ENCODE measurements at regions not wholly inside any gene's neighbourhood (a gene's known extent, or its start where the extent isn't known, plus 50 kb on each side); places are given as distances from the start of the nearest gene placed in this dataset.
"Not testable (repeated sequence)": the region's sequence is repeated elsewhere in the genome, so short reads cannot be mapped to it uniquely, and the experiment has no call there.

GRCh38 chr2:128510701-128511397 is 192.2 kb upstream of the HS6ST1 start:
- DNase-seq (ENCODE audit: low read depth) = peak; percentile 3

DNA sequence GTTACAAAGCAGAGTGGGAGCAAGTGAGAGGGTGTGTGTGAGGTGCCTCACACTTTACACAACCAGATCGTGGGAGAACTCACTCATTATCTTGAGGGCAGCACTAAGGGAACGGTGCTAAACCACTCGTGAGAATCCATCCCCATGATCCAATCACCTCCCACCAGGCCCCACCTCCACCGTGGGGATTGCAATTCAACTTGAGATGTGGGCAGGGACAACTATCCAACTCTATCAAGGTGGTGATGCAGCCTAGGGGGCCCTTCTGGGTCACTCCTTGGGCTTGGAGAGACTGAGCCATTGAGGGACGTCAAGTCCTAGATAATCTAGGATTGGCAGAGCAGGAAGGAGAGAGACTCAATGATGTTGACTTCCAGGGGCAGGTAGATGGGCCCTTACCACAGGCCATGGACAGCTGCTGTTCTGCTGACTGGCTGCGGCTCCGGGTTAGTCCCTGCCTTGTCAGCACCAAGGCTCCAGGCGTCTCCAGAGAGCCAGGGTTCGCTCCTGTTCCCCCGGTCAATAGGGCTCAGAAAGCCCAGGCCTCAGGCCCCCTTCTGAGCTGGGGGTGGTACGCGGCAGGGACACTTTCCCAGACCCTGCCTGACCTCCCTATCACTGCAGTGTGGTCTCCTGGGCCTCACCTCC is 193.2 kb upstream of the HS6ST1 start:
- DNase-seq (ENCODE audit: low read depth) = no peak

DNA sequence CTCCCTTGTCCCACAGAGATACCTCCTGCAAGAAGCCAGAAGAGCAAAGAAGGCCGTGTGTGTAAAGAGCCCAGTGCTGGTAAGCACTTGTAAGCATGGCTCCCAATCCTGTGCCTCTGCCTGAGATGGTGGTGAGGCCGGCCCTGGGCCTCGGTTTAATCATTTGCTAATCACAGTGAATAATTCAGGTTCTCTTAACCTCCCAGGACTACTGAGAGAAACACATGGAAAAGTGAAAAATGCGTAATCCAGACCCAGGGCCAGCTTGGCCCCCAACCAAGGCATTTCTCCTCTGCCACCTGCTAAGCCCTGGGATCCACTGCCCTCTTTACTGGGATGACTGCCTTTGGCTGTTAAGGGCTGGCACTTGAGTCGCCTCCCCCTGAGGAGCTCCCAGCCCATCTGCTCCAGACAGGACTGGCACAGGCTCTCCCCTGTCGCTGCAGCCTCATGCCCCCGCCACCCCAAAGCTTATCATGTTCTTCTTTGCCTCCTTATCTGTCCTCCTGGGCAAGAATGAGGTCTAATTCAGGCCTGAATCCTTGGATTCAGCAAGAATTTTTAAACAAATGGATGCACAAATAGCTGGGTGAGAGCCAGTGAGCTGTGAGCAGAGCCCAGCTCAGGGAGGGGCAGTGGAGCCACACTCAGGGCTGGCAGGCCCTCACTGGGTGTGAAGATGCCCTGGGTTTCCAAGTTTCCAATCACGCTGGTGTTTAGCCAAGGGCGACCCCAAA is 193.9 kb upstream of the HS6ST1 start:
- no peak for DNase-seq (ENCODE audit: low read depth)

DNA sequence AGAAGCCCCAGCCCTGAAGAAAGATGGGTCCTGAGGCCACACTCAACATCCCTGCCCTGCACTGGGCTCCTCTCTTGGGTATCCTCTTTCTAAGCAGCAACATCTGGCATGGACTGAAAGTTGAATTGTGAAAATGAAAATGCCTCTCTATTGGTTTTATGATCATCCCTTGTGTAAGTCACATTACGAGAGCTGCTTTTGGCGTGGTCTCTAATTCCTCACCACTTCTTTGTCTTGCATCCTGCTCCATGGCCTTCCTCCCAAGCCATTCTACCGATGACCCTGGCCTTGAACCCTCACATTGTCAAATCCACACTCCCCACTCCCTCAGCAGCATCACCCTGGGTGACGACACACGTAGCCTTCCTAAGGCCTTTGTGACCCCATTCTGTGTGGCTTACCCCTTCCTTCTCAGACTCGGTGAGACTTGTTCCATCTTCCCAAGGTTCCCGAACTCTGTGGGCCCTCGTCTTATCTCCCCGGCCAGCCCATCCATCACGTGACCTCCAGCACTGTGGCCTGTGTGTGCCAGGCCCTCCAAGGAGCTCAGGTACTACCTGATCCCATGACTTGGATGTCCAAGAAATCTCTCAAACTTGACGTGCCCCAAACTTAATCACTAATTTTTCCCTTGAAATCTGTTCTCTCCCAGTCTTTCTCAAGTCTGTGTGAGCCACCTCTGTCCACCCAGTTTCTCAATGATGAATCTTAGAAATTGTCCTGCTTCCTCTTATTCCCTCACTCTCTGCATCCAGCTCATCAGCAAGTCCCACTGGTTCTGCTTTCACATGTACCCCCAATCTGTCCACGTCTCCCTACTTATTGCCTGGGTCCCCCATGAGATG is 194.7 kb upstream of the HS6ST1 start:
- no peak for DNase-seq (ENCODE audit: low read depth)

GRCh38 chr2:128513961-128514283 is 195.3 kb upstream of the HS6ST1 start:
- no peak for DNase-seq (ENCODE audit: low read depth)

DNA sequence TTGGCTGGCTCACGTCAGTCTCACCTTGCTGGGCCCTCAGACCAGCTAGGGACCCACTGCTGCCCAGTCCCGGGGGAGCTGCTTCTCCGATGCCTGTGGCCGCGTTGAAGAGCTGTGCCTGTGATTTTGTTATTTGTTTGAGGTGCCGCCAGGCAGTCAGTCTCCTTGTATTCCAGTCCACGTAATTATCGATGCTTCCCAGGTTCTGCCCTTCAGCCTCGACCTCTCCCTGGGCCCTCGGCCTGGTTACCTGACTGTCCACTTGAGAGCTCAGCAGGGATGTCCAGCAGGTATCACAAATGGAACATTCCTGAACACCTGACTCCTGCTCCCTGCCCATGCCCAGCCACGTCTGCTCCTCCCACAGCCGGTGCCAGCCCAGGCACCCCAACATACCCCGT is 195.9 kb upstream of the HS6ST1 start:
- no peak for DNase-seq (ENCODE audit: low read depth)

DNA sequence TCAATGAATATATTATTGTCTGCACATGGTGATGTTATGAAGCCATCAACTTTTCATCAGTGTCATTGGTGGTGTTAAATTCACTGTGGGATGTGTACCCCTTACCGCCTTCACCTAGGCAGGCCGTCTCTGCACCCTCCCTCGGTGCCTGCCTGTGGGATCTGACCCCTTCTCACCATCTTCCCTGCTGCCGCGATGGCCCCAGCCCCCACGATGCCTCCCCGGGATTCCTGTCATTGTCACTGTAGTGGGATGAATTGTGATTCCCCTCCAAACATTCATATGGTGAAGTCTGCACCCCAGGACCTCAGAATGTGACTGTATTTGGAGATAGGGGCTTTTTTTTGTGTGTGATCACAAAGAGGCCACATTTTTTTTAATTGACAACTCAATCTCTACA is 198.3 kb upstream of the HS6ST1 start:
- DNase-seq (ENCODE audit: low read depth) = no peak

DNA sequence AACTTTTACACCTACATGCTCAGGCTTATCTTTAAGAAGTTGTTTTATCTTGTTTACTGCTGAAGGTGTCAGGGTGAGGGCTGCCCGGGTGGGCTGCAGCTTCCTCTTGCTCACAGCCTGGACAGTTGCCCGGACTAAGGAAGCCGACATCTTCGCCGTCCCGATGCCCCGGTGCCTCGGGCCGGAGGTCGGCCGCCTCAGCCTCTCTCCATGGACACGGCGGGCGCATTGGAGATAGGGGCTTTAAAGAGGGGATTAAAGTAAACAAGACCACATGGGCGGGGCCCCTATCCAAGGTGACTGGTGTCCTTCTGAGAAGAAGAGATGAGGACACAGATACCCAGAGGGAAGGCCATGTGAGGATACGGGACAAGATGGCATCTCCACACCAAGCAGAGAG is 200.4 kb upstream of the HS6ST1 start:
- DNase-seq (ENCODE audit: low read depth) = not testable (repeated sequence)

- no peak for DNase-seq (ENCODE audit: low read depth)
Observed at GRCh38 chr2:128519517-128520215, 201.0 kb upstream of the HS6ST1 start.

DNA sequence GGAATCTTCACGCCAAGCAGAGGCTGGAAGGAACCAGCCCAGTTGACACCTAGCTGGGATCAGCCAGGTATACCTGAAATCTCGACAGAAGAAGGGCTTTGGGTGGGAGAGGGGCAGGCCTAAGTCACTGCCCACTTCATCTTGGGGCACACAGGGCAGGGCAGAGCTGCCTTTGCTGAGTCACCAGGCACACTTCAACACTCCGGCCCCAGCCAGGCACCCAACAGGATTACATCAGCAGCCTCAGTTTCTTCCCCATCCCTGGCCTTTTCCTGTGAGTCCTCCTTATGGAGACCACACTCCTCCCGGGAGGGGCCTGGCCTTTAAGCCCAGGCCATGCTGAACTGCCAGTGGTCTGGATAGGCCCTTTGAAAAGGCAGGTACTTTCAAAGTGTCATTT is 201.7 kb upstream of the HS6ST1 start:
- DNase-seq (ENCODE audit: low read depth) = no peak

- DNase-seq (ENCODE audit: low read depth) = no peak
Observed at GRCh38 chr2:128520791-128521190, 202.1 kb upstream of the HS6ST1 start.

DNA sequence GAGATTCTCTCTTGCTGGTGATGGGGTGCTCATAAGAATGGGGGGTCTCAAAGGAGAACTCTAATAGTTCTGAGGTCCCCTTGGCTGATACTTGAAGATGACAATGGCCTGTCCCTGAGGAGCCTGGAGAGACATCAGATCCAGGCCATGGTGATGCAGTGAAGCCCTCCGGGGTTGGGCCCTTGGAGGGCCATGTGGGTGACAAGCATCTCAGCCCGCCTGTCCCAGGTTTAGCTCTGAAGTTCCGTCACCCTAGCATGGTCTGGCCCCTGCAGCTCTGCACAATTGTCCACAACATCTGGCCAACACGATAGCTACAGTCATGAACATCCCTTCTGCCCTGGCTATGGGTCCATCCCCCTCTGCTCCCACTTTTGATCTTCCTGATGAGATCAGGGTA is 202.8 kb upstream of the HS6ST1 start:
- DNase-seq (ENCODE audit: low read depth) = no peak

- DNase-seq (ENCODE audit: low read depth) = no peak
Observed at GRCh38 chr2:128522829-128523228, 204.2 kb upstream of the HS6ST1 start.

GRCh38 chr2:128523457-128523856 is 204.8 kb upstream of the HS6ST1 start:
- no peak for DNase-seq (ENCODE audit: low read depth)

GRCh38 chr2:128524183-128524582 is 205.5 kb upstream of the HS6ST1 start:
- no peak for DNase-seq (ENCODE audit: low read depth)

- no peak for DNase-seq (ENCODE audit: low read depth)
Observed at GRCh38 chr2:128525653-128526052, 207.0 kb upstream of the HS6ST1 start.

GRCh38 chr2:128526455-128526976 is 207.8 kb upstream of the HS6ST1 start:
- no peak for DNase-seq (ENCODE audit: low read depth)

DNA sequence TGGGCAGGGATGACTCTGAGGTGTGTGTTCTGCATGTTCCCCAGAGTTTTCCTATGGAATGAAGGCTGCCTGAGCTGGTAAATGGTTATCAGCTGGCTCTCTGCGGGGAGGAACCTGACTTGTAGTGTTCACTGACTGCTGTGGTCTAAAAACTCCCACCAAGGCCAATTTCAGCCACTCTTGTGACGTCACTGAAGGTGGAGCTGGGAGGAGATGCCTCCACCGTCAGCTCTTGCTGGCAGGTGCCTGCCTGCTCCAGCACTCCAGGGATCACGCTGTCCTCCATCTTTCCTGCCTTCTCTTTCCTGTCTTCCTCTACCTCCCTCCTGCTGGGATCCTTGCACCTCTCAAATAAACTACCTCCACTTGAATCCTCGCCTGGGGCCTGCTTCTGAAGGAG is 209.5 kb upstream of the HS6ST1 start:
- no peak for DNase-seq (ENCODE audit: low read depth)

GRCh38 chr2:128530025-128530573 is 211.4 kb upstream of the HS6ST1 start:
- no peak for DNase-seq (ENCODE audit: low read depth)

DNA sequence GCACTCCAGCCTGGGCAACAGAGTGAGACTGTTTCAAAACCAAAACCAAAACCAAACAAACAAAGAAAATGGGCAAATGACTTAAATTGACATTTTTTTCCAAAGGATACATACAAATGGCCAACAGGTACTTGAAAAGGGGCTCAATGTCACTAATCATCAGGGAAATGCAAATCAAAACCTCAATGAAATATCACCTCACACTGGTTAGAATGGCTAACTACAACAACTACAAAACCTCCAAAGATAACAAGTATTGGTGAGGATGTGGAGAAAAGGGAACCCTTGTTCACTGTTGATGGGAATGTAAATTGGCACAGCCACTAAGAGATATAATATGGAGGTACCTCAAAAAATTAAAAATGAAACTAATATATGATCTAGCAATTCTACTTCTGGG is 213.2 kb upstream of the HS6ST1 start:
- DNase-seq (ENCODE audit: low read depth) = no peak

DNA sequence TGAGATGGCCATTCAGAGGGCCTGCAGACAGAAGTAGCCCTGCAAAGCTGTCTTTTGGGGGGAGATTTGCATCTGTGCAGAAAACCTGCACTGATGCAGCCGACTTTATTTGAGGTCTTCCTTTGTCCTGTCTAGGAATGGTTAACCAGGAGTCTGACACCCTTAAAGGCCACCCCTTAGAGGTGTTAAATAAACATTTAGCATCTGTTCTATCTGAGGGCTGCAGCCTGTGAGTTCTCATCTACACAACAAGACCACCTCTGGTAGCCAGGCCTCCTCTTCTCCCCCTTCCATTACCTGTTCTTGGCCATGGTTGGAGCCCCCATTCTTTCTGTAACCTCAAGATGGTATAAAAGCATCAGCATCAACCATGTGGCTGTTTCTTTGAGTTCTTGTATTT is 214.4 kb upstream of the HS6ST1 start:
- no peak for DNase-seq (ENCODE audit: low read depth)

All from GM04504 (cell line).